ENCODE measurements at regions not wholly inside any gene's neighbourhood (a gene's known extent, or its start where the extent isn't known, plus 50 kb on each side); places are given as distances from the start of the nearest gene placed in this dataset.
A peak's percentile ranks its signal among the peaks of the same experiment; 100 is the strongest.

DNA sequence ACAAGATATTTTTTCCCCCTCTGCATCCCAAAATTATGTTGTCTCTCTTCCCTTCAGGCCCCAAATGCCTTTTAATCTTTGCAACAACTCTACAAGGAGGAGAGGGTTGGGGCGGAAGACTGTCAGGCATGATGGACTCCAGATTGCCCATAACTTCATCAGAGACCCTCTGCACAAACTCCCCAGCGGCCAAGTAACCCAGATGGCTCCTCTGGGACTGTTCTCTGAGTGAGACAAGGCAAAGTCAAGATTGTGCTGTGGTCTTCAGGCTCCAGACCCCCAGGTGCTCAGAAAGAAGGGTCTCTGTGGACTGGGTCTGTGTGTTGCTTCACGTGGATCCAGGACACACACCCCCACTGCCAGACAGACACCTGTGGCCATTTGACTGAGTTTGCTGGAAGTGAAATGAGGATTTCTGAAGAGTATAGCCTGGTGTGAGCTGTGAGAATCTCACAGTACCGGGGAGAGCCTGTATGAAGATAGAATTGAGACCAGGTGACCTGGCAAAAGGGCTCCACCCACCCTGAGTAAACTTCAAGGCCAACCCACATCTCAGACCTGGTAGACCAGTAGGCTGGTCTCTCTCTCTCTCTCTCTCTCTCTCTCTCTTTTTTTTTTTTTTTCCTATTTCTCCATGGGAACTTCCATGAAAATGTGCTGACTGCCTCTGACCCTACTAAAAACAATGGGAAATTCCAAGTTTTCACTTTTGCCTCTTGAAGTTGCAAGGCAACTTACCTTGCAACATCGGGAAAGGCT lies 354.1 kb downstream of the SOX9 start (continued):
- no peak for TF ChIP-seq MXD4 (CRISPR knock-in tag; IDR thresholded peaks at IDR 0.05; ENCODE audit: borderline replicate concordance)

DNA sequence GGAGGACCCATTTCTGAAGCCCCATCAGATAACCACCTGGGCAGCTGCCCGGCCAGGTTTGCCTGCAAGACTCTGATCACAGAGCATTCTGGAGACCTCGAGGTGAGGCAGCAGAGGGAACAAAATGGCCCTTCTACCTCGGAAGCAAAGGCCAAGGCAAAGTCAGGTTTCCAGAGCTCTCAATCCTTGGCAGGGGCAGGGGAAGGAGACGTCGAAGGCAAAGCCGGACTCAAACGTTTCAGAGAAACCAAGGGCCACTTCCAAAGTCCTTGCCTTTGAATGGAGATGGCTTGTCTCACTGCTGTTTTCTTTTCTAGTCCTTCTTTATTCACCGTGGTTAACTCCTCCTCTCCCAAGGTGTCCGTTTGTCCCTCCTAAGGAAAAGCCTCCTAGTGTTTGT lies 355.3 kb downstream of the SOX9 start:
- peak overlapping the region; percentile 99 for H3K27ac Mint-ChIP-seq
- peaks cover 9% of the 10 kb centered on the region for H3K9me3 Mint-ChIP-seq
- ATAC-seq (no peak), DNase-seq (ENCODE audit: low spot score) (no peak)
- 0 out of 2 replicates have a peak, but pooled peaks cover 3% of the 10 kb centered on the region for H3K27me3 Mint-ChIP-seq (ENCODE audit: low read depth)
- H3K4me3 Mint-ChIP-seq = peak overlapping the region; percentile 50
- no peak for TF ChIP-seq CBFB (CRISPR knock-in tag; IDR thresholded peaks at IDR 0.05; ENCODE audit: low read depth)
- TF ChIP-seq, protein P1, sequence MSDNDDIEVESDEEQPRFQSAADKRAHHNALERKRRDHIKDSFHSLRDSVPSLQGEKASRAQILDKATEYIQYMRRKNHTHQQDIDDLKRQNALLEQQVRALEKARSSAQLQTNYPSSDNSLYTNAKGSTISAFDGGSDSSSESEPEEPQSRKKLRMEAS (CRISPR knock-in tag; IDR thresholded peaks at IDR 0.05) = peak; percentile 59; the same call in 1 of the 2 replicates
- H3K36me3 Mint-ChIP-seq = no peaks in the 10 kb centered on the region
- POLR2A ChIA-PET = interaction anchor here (0.6 kb wide), 1 partner anchor 356 kb away, joined by 3 read pairs; no protein-coding TSS in a partner anchor
- CTCF ChIA-PET = interaction anchor here (0.6 to 2.0 kb wide), 3 partner anchors 26 to 63 kb away, joined by 4 to 6 read pairs (median 5); no protein-coding TSS in a partner anchor
- peaks cover 58% of the 10 kb centered on the region for H3K4me1 Mint-ChIP-seq

DNA sequence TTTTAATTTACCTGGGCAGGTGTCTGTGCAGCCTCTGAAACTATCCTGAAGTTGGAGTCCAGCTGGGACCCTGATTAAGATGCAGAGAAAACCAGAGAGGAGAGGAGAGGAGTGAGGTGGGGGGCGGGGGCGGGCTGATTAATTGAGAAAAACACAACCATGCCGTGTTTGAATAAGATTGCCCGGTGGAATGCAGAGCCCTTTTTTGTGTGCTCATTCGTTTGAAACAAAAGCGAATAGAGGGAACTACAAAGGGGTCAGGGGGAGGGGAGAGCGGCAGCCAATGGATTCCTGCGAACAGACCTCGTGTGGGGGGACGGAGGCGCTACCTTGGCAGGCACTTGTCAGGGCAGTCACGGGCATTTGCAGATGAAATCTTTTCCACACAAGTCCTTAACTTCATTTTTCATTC lies 355.8 kb downstream of the SOX9 start:
- Mint-ChIP-seq H3K36me3 (no peaks in the 10 kb centered on the region), H3K9me3 (peaks cover 14% of the 10 kb centered on the region), H3K4me1 (peaks cover 58% of the 10 kb centered on the region), H3K27me3 (ENCODE audit: low read depth) (0 out of 2 replicates have a peak, but pooled peaks cover 3% of the 10 kb centered on the region), H3K4me3 (peak overlapping the region; percentile 50), H3K27ac (peak overlapping the region; percentile 99)
- POLR2A ChIA-PET = interaction anchor here (0.6 kb wide), 1 partner anchor 356 kb away, joined by 3 read pairs; no protein-coding TSS in a partner anchor
- CTCF ChIA-PET = interaction anchor here (0.6 to 2.0 kb wide), 3 partner anchors 26 to 63 kb away, joined by 4 to 6 read pairs (median 5); no protein-coding TSS in a partner anchor
- DNase-seq (ENCODE audit: low spot score) (peak; percentile 74), ATAC-seq (peak; percentile 88)
- TF ChIP-seq CBFB (CRISPR knock-in tag; IDR thresholded peaks at IDR 0.05; ENCODE audit: low read depth) (no peak), SMAD4 (CRISPR knock-in tag; IDR thresholded peaks at IDR 0.05) (no peak), ZNF232 (CRISPR knock-in tag; IDR thresholded peaks at IDR 0.05) (0 out of 2 replicates have a peak, but pooled peaks have one; percentile 45), SOX15 (CRISPR knock-in tag; IDR thresholded peaks at IDR 0.05) (no peak), GABPB1 (CRISPR knock-in tag; IDR thresholded peaks at IDR 0.05) (no peak), SP1 (CRISPR knock-in tag; conservative IDR thresholded peaks at IDR 0.05) (peak; percentile 60), TEAD4 (CRISPR knock-in tag; IDR thresholded peaks at IDR 0.05) (no peak), ESRRA (CRISPR knock-in tag; IDR thresholded peaks at IDR 0.05; ENCODE audit: borderline replicate concordance) (no peak), SMAD3 (CRISPR knock-in tag; IDR thresholded peaks at IDR 0.05; ENCODE audit: borderline replicate concordance) (0 out of 2 replicates have a peak, but pooled peaks have one; percentile 31), FOXP1 (CRISPR knock-in tag; IDR thresholded peaks at IDR 0.05; ENCODE audit: borderline replicate concordance) (no peak), MXD4 (CRISPR knock-in tag; IDR thresholded peaks at IDR 0.05; ENCODE audit: borderline replicate concordance) (no peak)
- TF ChIP-seq, protein P2, sequence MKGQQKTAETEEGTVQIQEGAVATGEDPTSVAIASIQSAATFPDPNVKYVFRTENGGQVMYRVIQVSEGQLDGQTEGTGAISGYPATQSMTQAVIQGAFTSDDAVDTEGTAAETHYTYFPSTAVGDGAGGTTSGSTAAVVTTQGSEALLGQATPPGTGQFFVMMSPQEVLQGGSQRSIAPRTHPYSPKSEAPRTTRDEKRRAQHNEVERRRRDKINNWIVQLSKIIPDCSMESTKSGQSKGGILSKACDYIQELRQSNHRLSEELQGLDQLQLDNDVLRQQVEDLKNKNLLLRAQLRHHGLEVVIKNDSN (CRISPR knock-in tag; IDR thresholded peaks at IDR 0.05) = no peak
- TF ChIP-seq, protein P3, sequence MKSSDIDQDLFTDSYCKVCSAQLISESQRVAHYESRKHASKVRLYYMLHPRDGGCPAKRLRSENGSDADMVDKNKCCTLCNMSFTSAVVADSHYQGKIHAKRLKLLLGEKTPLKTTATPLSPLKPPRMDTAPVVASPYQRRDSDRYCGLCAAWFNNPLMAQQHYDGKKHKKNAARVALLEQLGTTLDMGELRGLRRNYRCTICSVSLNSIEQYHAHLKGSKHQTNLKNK (CRISPR knock-in tag; IDR thresholded peaks at IDR 0.05) = no peak
- TF ChIP-seq, protein P4, sequence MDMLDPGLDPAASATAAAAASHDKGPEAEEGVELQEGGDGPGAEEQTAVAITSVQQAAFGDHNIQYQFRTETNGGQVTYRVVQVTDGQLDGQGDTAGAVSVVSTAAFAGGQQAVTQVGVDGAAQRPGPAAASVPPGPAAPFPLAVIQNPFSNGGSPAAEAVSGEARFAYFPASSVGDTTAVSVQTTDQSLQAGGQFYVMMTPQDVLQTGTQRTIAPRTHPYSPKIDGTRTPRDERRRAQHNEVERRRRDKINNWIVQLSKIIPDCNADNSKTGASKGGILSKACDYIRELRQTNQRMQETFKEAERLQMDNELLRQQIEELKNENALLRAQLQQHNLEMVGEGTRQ (CRISPR knock-in tag; IDR thresholded peaks at IDR 0.05) = peak; percentile 57
- TF ChIP-seq, protein P5, sequence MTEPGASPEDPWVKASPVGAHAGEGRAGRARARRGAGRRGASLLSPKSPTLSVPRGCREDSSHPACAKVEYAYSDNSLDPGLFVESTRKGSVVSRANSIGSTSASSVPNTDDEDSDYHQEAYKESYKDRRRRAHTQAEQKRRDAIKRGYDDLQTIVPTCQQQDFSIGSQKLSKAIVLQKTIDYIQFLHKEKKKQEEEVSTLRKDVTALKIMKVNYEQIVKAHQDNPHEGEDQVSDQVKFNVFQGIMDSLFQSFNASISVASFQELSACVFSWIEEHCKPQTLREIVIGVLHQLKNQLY (CRISPR knock-in tag; IDR thresholded peaks at IDR 0.05) = no peak
- TF ChIP-seq, protein P6, sequence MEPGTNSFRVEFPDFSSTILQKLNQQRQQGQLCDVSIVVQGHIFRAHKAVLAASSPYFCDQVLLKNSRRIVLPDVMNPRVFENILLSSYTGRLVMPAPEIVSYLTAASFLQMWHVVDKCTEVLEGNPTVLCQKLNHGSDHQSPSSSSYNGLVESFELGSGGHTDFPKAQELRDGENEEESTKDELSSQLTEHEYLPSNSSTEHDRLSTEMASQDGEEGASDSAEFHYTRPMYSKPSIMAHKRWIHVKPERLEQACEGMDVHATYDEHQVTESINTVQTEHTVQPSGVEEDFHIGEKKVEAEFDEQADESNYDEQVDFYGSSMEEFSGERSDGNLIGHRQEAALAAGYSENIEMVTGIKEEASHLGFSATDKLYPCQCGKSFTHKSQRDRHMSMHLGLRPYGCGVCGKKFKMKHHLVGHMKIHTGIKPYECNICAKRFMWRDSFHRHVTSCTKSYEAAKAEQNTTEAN (CRISPR knock-in tag; IDR thresholded peaks at IDR 0.05) = 0 out of 2 replicates have a peak, but pooled peaks have one; percentile 74
- TF ChIP-seq, protein P7, sequence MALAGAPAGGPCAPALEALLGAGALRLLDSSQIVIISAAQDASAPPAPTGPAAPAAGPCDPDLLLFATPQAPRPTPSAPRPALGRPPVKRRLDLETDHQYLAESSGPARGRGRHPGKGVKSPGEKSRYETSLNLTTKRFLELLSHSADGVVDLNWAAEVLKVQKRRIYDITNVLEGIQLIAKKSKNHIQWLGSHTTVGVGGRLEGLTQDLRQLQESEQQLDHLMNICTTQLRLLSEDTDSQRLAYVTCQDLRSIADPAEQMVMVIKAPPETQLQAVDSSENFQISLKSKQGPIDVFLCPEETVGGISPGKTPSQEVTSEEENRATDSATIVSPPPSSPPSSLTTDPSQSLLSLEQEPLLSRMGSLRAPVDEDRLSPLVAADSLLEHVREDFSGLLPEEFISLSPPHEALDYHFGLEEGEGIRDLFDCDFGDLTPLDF (CRISPR knock-in tag; IDR thresholded peaks at IDR 0.05) = no peak
- TF ChIP-seq, protein P1 (CRISPR knock-in tag; IDR thresholded peaks at IDR 0.05) = 0 out of 2 replicates have a peak, but pooled peaks have one; percentile 31
- TF ChIP-seq, protein P8, sequence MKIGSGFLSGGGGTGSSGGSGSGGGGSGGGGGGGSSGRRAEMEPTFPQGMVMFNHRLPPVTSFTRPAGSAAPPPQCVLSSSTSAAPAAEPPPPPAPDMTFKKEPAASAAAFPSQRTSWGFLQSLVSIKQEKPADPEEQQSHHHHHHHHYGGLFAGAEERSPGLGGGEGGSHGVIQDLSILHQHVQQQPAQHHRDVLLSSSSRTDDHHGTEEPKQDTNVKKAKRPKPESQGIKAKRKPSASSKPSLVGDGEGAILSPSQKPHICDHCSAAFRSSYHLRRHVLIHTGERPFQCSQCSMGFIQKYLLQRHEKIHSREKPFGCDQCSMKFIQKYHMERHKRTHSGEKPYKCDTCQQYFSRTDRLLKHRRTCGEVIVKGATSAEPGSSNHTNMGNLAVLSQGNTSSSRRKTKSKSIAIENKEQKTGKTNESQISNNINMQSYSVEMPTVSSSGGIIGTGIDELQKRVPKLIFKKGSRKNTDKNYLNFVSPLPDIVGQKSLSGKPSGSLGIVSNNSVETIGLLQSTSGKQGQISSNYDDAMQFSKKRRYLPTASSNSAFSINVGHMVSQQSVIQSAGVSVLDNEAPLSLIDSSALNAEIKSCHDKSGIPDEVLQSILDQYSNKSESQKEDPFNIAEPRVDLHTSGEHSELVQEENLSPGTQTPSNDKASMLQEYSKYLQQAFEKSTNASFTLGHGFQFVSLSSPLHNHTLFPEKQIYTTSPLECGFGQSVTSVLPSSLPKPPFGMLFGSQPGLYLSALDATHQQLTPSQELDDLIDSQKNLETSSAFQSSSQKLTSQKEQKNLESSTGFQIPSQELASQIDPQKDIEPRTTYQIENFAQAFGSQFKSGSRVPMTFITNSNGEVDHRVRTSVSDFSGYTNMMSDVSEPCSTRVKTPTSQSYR (CRISPR knock-in tag; IDR thresholded peaks at IDR 0.05) = 0 out of 2 replicates have a peak, but pooled peaks have one; percentile 57

Measured in WTC11 (cell line).